GM11168 (cell line): ENCODE measurements at regions not wholly inside any gene's neighbourhood (a gene's known extent, or its start where the extent isn't known, plus 50 kb on each side); places are given as distances from the start of the nearest gene placed in this dataset.
"Not testable (repeated sequence)": the region's sequence is repeated elsewhere in the genome, so short reads cannot be mapped to it uniquely, and the experiment has no call there.

ENCODE experiments used
- in situ Hi-C: fragments of 300-500 bp; cut with MboI; formaldehyde crosslinking; loops from one replicate; pipeline ENCODE4 v1.12.0; 2022; ENCODE audit warnings: low sequenced_read_pairs; ENCODE audit not compliant: unreplicated experiment

- in situ Hi-C loops, result no loop called here
Observed at GRCh38 chr12:91717804-91718203, 427.8 kb downstream of the BTG1 start.

DNA sequence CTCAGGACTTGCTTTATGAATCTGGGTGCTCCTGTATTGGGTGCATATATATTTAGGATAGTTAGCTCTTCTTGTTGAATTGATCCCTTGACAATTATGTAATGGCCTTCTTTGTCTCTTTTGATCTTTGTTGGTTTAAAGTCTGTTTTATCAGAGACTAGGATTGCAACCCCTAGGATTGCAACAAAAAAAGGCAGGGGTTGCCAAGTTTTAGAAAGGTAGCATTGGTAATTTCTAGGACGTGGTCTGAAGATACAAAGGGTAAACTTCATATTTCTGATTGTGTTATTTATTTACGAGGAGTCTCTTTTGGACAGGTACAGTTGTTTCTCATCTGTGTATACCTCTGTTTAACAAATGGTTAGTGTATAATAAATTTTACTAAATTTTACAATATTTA is 433.7 kb downstream of the BTG1 start:
- in situ Hi-C loops, result not testable (repeated sequence)

DNA sequence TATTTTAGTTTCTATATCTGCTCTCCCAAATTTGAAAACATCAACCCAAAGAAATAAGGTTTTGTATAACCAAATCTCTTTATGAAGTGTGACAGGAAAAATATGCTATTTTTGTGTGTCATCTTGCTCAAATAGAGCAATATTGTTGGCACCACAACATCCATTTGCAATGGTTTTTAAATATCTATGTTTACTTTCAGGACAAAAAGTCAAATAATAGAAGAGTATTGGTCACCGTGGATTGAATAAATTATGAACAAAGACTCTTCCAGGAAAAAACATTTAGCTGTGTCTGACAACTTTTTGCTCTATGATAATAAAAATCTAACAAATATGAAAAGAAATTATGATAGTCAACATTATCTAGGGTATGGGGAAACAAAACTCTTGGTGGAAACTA is 439.2 kb downstream of the BTG1 start:
- in situ Hi-C loops, result no loop called here

GRCh38 chr12:91704446-91704845 is 441.2 kb downstream of the BTG1 start:
- in situ Hi-C loops, result no loop called here

DNA sequence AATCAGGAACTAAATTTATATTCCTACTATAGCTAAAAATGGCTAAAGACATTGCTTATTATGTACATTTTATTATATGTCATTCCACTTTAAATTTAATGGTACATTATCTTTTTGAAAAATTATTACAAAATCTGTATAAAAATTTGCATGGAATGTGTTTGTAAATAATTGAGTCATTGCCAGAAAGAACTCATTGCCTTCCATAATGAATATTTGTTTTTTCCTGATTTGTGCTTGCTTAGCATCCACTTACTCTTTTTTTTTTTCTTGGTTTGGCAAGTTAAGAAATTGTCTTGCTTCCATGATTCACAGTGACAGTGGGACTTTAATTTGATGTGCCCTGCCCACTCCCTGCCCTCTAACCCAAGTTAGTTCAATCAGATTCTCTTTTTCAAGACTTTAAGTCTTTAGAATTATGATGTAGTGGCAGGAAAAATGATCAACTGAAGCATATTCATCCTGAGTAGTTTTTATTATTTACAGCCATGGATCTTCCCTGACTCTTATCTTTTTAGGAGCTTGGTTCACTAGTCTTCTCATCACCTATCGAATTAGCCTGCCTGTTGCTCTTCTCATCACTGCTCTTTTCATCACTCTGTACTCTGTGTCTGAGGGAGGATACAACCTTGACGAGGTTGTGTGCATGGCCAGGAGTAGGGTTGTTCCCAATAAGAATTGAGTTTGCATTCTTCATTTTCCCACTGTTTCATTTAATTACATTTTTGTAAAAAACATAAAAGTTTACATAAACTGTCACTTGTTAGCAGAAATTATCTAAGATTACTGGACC is 442.0 kb downstream of the BTG1 start:
- in situ Hi-C loops, result no loop called here

GRCh38 chr12:91702843-91703425 is 442.7 kb downstream of the BTG1 start:
- in situ Hi-C loops, result no loop called here

GRCh38 chr12:91695964-91696363 is 449.7 kb downstream of the BTG1 start:
- in situ Hi-C loops, result no loop called here

DNA sequence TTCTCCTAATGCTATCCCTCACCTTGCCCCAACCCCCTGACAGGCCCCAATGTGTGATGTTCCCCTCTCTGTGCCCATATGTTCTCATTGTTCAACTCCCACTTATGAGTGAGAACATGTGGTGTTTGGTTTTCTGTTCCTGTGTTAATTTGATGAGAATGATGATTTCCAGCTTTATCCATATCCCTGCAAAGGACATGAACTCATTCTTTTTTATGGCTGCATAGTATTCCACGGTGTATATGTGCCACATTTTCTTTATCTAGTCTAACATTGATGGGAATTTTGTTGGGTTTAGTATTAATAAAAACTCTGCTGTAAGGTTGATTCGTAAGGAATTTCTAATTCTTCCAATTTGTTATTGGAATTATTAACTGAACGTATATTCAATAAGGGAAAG is 450.2 kb downstream of the BTG1 start:
- in situ Hi-C loops, result not testable (repeated sequence)

DNA sequence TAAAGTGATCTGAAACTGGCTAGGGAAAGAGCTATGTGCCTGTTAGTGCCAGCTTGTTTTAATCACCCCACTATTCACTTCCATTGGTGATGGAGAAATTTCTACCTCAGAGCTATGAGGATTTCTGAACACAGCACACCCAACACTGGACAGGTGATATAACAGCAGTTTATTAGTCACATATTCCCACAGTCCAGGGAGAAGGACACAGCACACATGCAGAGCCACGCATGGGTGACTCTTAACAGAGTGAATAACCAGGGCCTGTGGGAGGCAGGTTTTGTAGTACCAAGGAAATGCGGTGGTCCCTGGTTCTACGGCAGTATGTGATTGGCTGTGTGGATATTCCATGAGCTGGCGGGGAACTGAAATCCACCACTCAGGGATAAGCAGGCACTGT is 455.1 kb downstream of the BTG1 start:
- in situ Hi-C loops, result no loop called here

DNA sequence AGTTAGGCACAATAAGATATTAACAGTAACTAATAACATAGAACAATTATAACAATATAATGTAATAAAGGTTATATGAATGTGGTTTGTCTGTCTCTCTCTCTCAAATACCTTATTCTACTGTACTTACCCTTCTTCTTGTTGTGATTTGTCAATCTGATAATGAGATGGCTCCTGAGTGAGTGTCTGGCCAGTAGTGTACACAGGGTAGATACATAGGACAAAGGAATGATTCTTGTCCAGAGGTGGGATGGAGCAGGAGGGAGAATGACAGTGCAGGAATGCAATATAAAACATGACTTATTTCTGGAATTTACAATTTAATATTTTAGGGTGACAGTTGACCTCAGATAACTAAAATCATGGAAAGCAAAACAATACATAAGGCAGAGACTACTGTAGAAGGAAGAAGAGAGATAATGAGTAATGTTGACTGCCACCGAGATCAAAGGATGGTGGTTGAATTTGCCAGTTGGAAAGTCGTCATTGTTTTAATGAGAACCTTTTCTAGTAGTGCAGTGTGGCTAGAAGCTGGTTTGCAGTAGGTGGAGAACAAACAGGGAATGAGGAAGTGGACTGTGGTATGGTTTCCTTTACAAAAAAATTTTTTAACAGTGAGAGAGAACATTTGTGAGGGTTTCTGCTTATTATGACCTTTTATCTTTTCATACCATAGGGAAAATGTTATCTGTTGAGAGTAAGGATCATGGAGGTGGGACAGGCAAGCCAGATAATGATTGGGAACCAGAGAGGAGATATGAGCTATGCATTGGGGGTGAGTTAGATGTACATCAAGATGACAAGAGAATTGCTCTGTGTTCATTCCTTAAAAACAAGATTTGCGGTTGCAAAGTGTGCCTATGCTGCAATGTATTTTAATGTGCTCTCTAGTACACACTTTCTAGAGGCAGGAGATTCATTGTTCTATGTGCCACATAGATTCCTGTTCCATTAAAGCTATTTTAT is 458.3 kb downstream of the BTG1 start:
- in situ Hi-C loops, result no loop called here

DNA sequence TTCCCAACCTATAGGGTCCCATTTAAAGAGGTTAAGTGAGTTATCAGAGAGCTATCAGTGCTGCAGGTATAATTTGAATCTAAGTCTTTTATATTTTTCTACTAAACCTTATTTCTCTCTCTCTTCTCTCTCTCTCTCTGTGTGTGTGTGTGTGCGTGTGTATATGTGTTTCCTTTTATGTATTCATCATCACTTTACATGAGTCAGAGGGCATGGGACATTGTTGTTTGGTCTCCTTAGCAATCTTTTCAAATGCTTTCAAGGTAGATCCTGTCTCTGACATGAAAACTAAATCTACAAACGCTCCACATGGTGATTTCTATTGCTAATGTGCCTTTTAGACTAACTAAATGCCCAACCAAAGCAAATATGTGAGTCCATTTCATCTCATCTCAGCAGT is 459.7 kb downstream of the BTG1 start:
- in situ Hi-C loops, result no loop called here

DNA sequence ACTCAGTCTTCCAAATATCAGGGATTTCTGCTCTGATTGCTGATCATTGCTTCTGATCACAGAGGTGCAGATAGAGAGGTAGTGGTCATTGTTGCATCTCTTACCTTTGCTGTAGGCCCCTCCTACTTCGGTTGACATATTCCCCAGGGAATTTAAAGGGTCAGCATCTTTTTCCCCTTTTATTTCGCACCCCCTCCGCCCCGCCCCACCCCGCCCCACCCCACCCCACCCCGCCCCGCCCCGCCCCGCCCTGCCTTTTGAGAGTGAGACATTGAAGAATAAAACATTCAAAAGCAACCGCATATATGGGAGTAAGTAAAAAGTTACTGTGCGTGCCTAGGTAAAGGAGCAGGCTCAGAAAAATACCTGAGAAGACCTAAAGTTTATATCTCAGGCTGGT is 463.9 kb downstream of the BTG1 start:
- in situ Hi-C loops, result no loop called here

- in situ Hi-C loops, result no loop called here
Observed at GRCh38 chr12:91680864-91681263, 464.8 kb downstream of the BTG1 start.

DNA sequence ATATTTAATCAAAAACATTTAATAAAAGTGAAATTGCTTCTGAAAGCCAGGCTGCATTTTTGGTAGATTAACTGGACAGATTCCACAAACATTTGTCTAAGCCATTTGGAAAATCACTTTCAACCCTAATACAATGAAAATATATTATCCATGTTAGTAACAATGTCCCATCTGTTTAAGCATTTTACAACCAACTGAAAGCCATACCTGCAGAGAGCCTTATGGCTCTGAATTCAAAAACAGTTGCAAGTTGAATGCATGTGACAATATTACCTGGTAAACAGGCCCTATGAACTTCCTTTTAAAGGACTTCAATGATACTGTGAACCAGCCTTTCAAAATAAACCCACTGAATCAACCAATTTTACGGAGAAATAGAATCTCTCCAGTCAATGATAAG is 468.1 kb downstream of the BTG1 start:
- in situ Hi-C loops, result no loop called here

- in situ Hi-C loops, result no loop called here
Observed at GRCh38 chr12:91675401-91675800, 470.2 kb downstream of the BTG1 start.

GRCh38 chr12:91672130-91672529 is 473.5 kb downstream of the BTG1 start:
- in situ Hi-C loops, result no loop called here

DNA sequence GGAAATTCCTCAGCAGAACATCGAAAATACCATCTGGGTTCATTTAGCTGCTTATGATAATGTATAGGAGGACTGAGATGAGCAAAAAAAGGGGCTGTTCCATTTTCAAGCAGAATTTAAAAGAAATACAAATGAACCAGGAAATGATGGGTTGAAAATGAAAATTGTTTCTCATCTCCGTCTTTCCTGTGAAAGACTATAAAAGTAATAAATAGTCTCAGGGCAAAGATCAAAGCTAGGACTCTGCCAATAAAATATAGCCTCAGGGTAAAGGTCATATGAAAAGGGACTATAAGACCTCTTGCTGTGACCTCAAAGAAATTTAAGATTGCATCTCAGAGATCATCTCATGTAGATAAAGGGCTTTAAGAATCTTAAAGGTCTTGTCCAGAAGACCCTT is 478.0 kb downstream of the BTG1 start:
- in situ Hi-C loops, result no loop called here

DNA sequence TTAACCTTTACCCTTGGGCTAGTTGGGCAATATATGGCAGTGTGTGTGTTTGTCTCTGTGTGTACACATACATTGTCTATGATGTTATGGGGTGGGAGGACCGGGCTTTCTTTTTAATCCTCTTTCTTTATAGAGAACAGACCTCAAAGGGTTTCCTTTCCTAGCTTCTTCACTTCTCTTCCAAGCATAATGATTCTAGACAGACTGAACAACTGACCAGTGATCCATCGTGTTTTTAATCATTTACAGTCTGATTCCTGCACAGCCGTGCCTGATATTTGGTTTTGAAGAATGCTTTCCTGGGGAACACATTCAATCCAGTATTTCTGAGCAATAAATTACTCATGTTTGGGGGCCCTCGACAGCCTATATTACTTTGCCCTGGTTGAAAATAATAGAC is 481.1 kb upstream of the DCN start:
- in situ Hi-C loops, result no loop called here

- in situ Hi-C loops, result no loop called here
Observed at GRCh38 chr12:91663310-91663709, 480.7 kb upstream of the DCN start.

- in situ Hi-C loops, result no loop called here
Observed at GRCh38 chr12:91662021-91662420, 479.4 kb upstream of the DCN start.

DNA sequence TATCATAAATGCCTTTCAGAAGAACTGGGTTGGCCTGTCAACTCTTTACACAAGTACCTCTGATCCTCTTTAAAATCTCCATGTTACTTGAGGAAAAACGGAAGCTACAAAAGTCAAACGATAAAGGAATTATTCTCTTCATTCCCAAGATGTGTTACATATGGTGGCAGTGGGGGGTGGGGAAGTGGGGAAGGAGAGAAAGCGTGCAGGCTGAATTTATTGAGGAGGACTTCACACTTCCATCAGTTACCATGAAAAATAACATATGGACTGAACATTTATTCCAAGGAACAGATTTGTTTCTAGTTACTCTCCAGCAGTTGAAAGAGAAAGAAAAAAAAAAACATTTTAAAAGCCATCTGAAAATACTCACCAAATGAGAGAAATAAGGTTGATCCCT is 474.4 kb upstream of the DCN start:
- in situ Hi-C loops, result no loop called here
